Left renal cortex interstitium (tissue), 4 donors: ENCODE measurements at regions not wholly inside any gene's neighbourhood (a gene's known extent, or its start where the extent isn't known, plus 50 kb on each side); places are given as distances from the start of the nearest gene placed in this dataset.

Experiments used
- DNase-seq, 4 donors: peaks; one replicate each; pipeline ENCODE4 v3.0.0-alpha.2; 2013; ENCODE audit warnings: low read depth in 4 of 4, low spot score in 2 of 4, missing footprints in 1 of 4

DNA sequence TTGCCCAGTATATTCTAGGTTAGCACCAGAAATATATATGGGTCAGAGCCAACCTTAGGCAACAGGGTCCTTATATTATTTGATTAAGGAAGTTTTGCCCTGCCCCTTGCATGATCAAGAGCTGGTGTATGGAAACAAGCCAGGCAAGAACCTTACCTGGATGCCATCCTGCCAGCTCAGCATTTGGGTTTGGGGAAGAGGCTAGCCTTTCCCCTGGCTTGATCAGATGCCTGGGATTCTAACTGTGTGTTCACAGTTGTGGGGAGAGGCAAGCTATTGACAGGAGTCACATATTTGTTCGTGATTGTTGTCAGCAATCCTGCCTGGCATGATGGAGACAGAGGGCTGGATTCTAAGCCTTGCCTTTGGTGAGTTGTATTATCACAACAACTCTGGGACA, 260.0 kb upstream of the DACH1 start:
- DNase-seq = no peak

DNA sequence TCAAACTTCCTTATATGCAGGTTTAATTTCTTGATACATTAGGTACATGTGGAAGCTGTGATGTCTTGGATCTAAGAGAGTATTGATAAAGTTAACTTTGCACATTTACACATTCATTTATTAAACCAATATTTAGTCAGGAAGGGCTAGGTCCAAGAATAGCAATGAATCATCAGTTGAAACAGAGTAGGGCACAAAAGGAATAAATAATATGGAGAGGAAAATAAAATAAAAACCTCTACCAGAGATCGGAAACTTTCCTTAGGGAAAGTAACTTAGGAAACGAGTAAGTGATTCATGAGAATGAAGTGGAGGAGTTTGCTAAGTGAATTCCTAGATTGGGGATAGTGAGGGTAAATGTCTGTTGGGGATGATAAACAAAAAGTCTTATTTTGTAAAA, 259.4 kb upstream of the DACH1 start:
- no peak for DNase-seq

- DNase-seq = no peak
These were observed 258.6 kb upstream of the DACH1 start for GRCh38 chr13:72125561-72125960.

GRCh38 chr13:72122661-72123255, 255.8 kb upstream of the DACH1 start:
- DNase-seq = no peak

- DNase-seq = no peak
These were observed 254.5 kb upstream of the DACH1 start for GRCh38 chr13:72121466-72121865.

DNA sequence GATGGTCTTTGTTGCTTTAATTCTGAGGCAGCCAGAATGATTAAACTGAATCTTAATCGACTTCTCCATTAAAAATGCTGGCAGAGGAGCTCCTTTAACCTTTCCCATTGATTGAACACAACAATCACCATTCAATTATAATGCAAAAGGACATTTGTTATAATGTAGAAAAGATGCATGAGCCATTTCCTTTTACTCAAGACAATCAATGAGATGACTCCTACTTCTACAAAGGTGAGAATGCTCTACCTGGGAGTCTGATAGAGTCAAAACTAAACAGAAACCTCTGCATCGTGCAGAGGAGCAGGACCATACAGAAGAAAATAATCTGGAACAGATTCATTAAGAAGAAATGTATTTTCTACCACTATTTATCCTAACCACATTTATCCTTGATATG, 253.6 kb upstream of the DACH1 start:
- no peak for DNase-seq

GRCh38 chr13:72113931-72114330, 246.9 kb upstream of the DACH1 start:
- DNase-seq = no peak

- DNase-seq = no peak
These were observed 246.1 kb upstream of the DACH1 start for GRCh38 chr13:72113076-72113475.

GRCh38 chr13:72112216-72112615, 245.2 kb upstream of the DACH1 start:
- DNase-seq = no peak

DNA sequence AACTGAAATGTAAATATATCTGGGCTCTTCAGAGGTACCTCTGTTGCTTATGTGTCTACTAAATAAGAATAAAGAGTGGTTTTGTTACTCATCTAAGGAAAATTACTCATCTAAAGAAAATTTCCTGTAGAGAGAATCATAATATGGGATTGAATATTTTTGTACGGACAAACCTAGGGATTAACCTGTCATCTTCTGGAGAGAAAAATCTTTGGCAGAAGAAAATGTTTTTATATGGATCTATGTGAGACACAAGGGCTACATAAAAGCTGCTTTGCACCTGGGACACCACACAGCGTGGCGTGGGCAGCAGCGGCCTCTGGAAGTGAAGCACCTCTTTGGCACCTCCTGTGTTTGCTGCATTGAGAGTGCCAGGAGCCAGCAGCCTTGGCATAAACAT, 242.9 kb upstream of the DACH1 start:
- no peak for DNase-seq

GRCh38 chr13:72104656-72105180, 237.7 kb upstream of the DACH1 start:
- no peak for DNase-seq

- no peak for DNase-seq
These were observed 234.9 kb upstream of the DACH1 start for GRCh38 chr13:72101768-72102400.

- no peak for DNase-seq
These were observed 233.3 kb upstream of the DACH1 start for GRCh38 chr13:72100339-72100738.

DNA sequence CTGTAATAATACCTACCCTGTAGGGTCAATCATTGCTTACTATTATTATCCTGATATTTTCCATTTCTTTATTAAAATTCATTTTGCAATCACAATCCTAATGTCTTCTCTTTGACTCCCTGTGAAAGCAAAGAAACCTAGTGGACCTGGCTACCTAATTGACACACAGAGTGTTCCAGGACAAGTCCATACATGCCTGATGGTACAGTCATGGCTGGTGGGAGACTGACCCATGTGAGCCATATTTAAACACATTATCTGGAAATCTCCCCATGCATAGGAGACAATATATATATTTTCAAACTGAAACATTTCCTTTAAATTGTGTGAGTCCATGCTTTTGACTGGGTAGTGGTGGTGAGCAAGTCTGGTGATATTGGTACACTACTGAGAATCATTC, 230.6 kb upstream of the DACH1 start:
- no peak for DNase-seq

DNA sequence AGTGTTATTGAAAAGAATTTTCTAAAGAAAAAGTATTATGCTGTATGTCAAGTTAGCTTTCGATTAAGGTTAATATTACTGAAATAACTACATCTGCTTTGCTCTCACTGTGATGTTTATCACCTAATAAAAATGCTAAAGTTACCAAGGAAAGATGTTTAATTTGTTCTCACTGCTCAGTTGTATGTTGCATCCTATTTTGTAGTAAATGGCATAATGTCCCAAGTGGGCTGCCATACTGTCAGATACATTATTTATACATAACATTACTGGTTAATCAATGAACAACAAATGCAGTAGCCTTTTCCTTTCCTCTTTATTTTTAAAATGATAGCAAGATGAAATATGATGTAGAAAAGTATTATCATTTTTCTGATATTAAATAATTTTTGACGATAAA, 226.3 kb upstream of the DACH1 start:
- no peak for DNase-seq

DNA sequence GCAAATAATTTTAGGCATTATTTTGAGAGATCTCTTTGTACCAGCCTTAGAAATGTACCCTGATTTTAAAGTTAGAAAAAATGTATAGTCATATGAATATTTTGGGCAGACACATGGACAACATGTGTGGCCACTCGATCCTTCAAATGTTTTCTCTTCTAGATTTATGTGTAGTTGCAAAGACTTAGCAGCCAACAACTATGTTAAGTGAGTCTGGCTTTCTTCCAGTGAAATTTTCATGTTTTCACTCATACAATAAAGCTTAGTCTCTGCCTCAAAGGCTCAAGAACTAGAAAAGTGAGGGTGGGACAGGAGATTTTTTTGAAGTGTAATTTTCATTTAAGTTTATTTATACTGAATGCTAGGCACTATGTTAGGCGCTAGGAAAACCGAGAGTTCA, 207.7 kb upstream of the DACH1 start:
- DNase-seq = no peak

DNA sequence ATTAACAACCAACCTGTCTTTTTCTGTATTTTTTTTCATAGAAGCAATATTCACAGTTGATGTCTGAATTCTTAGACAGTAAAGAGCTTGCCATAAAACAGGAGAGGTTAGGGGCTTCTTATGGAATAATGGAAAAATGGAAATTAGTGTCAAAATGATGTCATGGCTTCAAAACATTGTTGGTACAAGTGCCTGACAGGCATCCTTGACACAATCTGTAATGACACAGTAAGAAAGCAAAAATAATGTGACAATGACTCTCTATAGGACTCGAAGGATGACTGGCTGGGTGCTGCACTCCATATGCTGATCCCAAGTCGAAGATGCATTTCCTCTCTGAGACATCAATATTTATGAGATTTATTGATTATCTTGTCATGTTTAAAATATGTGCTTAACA, 205.3 kb upstream of the DACH1 start:
- no peak for DNase-seq

GRCh38 chr13:72071713-72072112, 204.7 kb upstream of the DACH1 start:
- DNase-seq = no peak

GRCh38 chr13:72062566-72062965, 195.6 kb upstream of the DACH1 start:
- DNase-seq = no peak

DNA sequence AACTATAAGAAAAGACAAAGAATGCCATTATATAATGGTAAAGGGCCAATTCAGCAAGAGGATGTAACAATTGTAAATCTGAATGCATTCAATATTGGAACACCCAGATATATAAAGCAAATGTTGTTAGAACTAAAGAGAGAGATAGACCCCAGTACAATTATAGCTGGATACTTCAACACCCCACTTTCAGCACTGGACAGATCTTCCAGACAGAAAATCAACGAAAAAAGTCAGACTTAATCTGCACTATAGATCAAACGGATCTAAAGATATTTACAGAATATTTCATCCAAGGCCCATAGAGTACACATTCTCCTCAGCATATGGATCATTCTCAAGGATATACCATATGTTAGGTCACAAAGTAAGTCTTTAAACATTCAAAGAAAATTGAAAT, 194.6 kb upstream of the DACH1 start:
- DNase-seq = no peak

- no peak for DNase-seq
These were observed 183.2 kb upstream of the DACH1 start for GRCh38 chr13:72050251-72050650.

DNA sequence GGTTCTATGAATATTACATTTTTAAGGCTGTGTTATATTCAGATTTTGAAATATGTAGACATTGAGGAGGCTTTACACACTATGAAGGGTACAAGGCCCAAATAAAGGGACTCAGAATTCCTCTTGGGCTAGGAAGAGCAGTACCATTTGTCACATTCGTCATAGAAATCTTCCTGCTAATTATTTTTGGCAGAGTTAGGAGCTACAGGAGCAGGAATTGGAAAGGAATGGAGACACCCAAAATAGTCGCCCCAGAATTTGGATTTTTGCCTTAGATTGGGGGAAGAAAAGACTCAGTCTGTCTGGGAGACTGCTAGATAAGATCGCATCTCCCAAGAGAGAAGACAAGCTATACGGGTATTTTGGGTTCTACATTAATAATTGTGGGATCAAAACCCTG, 176.4 kb upstream of the DACH1 start:
- no peak for DNase-seq

GRCh38 chr13:72041165-72041564, 174.2 kb upstream of the DACH1 start:
- DNase-seq = no peak
